ENCODE measurements at regions not wholly inside any gene's neighbourhood (a gene's known extent, or its start where the extent isn't known, plus 50 kb on each side); places are given as distances from the start of the nearest gene placed in this dataset.

DNA sequence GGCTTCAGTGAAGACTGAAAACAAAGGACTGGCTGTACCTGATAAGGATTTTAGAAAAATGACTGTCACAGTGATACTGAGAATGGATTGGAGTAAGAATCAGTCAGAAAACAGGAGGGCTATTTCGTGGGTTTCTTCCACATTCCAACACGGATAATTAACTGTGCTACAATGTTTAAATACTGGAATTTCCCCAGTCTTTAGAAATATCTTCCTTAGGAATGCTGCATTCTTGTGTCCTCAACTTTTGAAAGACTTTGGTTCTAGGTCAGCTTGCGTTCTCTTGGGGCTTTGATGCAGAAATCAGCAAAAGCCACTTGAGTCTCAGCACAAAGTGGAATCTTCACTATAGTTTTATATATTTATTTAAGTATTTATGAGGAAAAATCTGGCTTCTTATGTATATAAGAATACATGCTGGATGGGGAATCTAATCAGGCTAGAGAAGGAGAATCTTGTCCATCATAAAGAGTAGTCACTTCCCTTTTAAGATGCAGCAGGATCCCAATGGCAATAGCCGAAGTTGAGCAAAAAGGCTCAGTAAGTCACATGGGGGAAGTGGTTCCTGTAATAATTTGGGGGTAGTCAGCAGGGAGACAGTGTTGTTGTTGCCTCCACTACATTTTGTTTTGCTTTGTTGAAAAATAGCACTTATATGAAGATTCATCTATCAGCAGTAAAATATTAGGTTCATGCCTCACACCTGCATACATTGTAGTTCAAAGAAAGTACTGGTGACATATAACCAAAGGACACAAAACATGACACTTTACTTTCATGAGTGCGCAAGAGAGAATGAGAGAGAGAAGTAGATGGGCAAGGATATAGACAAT lies 86.0 kb downstream of the CH25H start:
- H3K4me3 ChIP-seq (ENCODE audit: low read length), result no peak overlapping the region
- no peaks in the 10 kb centered on the region for H3K79me2 ChIP-seq (ENCODE audit: low read length)
- BruUV-seq (replicated peaks), result no TSS peak
- ChIA-PET CTCF (no interaction called here), POLR2A (ENCODE audit: unreplicated experiment) (no interaction called here)
- intact Hi-C loops (cut with micrococcal nuclease), result no loop called here
- no peaks in the 10 kb centered on the region for H3K27me3 ChIP-seq (ENCODE audit: low read length)
- ATAC-seq (no peak), DNase-seq (no peak)
- H3K9me3 ChIP-seq (ENCODE audit: low read length), result no peaks in the 10 kb centered on the region
- H3K4me1 ChIP-seq (ENCODE audit: insufficient read depth, low read length), result no peaks in the 10 kb centered on the region
- no peaks in the 10 kb centered on the region for H4K20me1 ChIP-seq (ENCODE audit: low read length)
- TF ChIP-seq EZH2 (IDR thresholded peaks at IDR 0.05; ENCODE audit: low read length, unreplicated experiment), result no peak
- TF ChIP-seq, protein P1, sequence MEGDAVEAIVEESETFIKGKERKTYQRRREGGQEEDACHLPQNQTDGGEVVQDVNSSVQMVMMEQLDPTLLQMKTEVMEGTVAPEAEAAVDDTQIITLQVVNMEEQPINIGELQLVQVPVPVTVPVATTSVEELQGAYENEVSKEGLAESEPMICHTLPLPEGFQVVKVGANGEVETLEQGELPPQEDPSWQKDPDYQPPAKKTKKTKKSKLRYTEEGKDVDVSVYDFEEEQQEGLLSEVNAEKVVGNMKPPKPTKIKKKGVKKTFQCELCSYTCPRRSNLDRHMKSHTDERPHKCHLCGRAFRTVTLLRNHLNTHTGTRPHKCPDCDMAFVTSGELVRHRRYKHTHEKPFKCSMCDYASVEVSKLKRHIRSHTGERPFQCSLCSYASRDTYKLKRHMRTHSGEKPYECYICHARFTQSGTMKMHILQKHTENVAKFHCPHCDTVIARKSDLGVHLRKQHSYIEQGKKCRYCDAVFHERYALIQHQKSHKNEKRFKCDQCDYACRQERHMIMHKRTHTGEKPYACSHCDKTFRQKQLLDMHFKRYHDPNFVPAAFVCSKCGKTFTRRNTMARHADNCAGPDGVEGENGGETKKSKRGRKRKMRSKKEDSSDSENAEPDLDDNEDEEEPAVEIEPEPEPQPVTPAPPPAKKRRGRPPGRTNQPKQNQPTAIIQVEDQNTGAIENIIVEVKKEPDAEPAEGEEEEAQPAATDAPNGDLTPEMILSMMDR (conservative IDR thresholded peaks at IDR 0.05; ENCODE audit: low read depth, low read length), result no peak
- TF ChIP-seq EZH2phosphoT487 (IDR thresholded peaks at IDR 0.05; ENCODE audit: borderline replicate concordance, low read length), result no peak
- H2AFZ ChIP-seq (ENCODE audit: low read length), result no peak overlapping the region
- no peaks in the 10 kb centered on the region for H3K36me3 ChIP-seq (ENCODE audit: low read depth, low read length)
- no peaks in the 10 kb centered on the region for H3K9me2 ChIP-seq (replicated peaks; ENCODE audit: low read length)
- H3K27ac ChIP-seq (ENCODE audit: low read length), result no peak overlapping the region
- H3F3A ChIP-seq (ENCODE audit: low read length, unreplicated experiment), result no peaks in the 10 kb centered on the region
- no peak overlapping the region for H3K9ac ChIP-seq (ENCODE audit: low read length)
- H3K4me2 ChIP-seq (ENCODE audit: low read length), result no peak overlapping the region

DNA sequence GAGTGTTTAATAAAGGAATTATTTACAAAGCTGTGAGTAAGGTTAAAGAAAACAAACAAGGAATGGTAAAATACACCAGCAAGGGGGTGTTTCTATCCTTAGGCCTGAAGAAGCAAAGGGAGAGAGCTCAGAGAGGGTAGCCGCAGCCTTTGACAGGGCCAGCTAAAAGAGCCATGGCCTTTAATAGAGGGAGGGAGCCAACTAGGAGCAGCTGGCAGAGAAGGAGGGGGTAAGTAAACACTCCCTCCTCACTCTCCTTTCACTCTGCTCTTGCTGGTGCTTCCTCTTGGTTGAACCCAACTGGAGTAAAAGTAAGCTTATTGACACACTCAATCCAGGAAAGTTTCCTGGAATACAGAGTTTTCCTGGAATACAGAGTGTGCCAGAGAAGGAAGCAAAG lies 87.5 kb downstream of the CH25H start:
- BruUV-seq (replicated peaks), result no TSS peak
- ATAC-seq, result no peak

DNA sequence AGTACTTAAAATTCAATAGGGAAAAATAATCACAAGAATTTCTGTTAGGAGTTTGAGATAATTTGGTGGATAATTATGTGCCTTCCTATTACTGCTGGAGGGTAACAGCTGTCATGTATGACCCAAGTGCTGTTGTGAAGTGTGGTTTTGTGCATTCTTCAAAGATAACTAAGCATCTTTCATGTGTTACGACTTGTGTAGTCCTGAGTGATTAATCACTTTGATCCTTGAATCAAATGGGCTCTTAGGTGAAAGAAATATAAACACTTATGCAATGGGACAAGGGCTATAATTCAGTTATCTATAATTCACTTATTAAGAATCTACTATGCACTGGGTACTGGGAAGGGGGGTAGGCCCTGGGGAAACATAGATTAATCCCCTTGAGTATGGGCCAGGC lies 89.0 kb downstream of the CH25H start:
- Histone ChIP-seq H3K27ac (ENCODE audit: low read length) (no peak overlapping the region), H3K9me3 (ENCODE audit: low read length) (no peaks in the 10 kb centered on the region), H3K36me3 (ENCODE audit: low read depth, low read length) (no peaks in the 10 kb centered on the region), H3K4me3 (ENCODE audit: low read length) (no peak overlapping the region), H3K4me1 (ENCODE audit: insufficient read depth, low read length) (no peaks in the 10 kb centered on the region), H4K20me1 (ENCODE audit: low read length) (no peaks in the 10 kb centered on the region), H3K4me2 (ENCODE audit: low read length) (no peak overlapping the region), H3F3A (ENCODE audit: low read length, unreplicated experiment) (no peaks in the 10 kb centered on the region), H3K9ac (ENCODE audit: low read length) (no peak overlapping the region), H2AFZ (ENCODE audit: low read length) (no peak overlapping the region), H3K9me2 (replicated peaks; ENCODE audit: low read length) (no peaks in the 10 kb centered on the region), H3K79me2 (ENCODE audit: low read length) (no peaks in the 10 kb centered on the region), H3K27me3 (ENCODE audit: low read length) (no peaks in the 10 kb centered on the region)
- ChIA-PET CTCF (no interaction called here), POLR2A (ENCODE audit: unreplicated experiment) (no interaction called here)
- intact Hi-C loops (cut with micrococcal nuclease), result no loop called here
- ATAC-seq, result no peak
- no TSS peak for BruUV-seq (replicated peaks)
- TF ChIP-seq EZH2 (IDR thresholded peaks at IDR 0.05; ENCODE audit: low read length, unreplicated experiment) (no peak), EZH2phosphoT487 (IDR thresholded peaks at IDR 0.05; ENCODE audit: borderline replicate concordance, low read length) (no peak)
- TF ChIP-seq, protein P1 (conservative IDR thresholded peaks at IDR 0.05; ENCODE audit: low read depth, low read length), result no peak
- peak; percentile 13 for DNase-seq

More for the DNA sequence above, 87.5 kb downstream of the CH25H start:
- Histone ChIP-seq H3K36me3 (ENCODE audit: low read depth, low read length) (no peaks in the 10 kb centered on the region), H3K4me3 (ENCODE audit: low read length) (no peak overlapping the region), H3K27me3 (ENCODE audit: low read length) (no peaks in the 10 kb centered on the region), H3K27ac (ENCODE audit: low read length) (no peak overlapping the region), H3K9ac (ENCODE audit: low read length) (no peak overlapping the region), H3K79me2 (ENCODE audit: low read length) (no peaks in the 10 kb centered on the region), H2AFZ (ENCODE audit: low read length) (no peak overlapping the region), H3K9me3 (ENCODE audit: low read length) (no peaks in the 10 kb centered on the region), H3K4me1 (ENCODE audit: insufficient read depth, low read length) (no peaks in the 10 kb centered on the region), H3F3A (ENCODE audit: low read length, unreplicated experiment) (no peaks in the 10 kb centered on the region), H4K20me1 (ENCODE audit: low read length) (no peaks in the 10 kb centered on the region), H3K9me2 (replicated peaks; ENCODE audit: low read length) (no peaks in the 10 kb centered on the region), H3K4me2 (ENCODE audit: low read length) (no peak overlapping the region)
- POLR2A ChIA-PET (ENCODE audit: unreplicated experiment), result no interaction called here
- TF ChIP-seq EZH2phosphoT487 (IDR thresholded peaks at IDR 0.05; ENCODE audit: borderline replicate concordance, low read length) (no peak), EZH2 (IDR thresholded peaks at IDR 0.05; ENCODE audit: low read length, unreplicated experiment) (no peak)
- TF ChIP-seq, protein P1 (conservative IDR thresholded peaks at IDR 0.05; ENCODE audit: low read depth, low read length), result no peak
- DNase-seq, result no peak
- CTCF ChIA-PET, result no interaction called here
- intact Hi-C loops (cut with micrococcal nuclease), result no loop called here
